ENCODE measurements at regions not wholly inside any gene's neighbourhood (a gene's known extent, or its start where the extent isn't known, plus 50 kb on each side); places are given as distances from the start of the nearest gene placed in this dataset.

GRCh38 chr4:171288816-171289432, 524.3 kb upstream of the GALNTL6 start:
- H3K4me3 ChIP-seq (ENCODE audit: low read depth, low read length), result no peak overlapping the region
- no peak for TF ChIP-seq CTCF (IDR thresholded peaks at IDR 0.05; ENCODE audit: insufficient read depth, low read length)
- DNase-seq (ENCODE audit: low read depth), result no peak

- no peak for TF ChIP-seq CTCF (IDR thresholded peaks at IDR 0.05; ENCODE audit: insufficient read depth, low read length)
- no peak overlapping the region for H3K4me3 ChIP-seq (ENCODE audit: low read depth, low read length)
- DNase-seq (ENCODE audit: low read depth), result no peak
These were observed 531.8 kb upstream of the GALNTL6 start for GRCh38 chr4:171281359-171281758.

DNA sequence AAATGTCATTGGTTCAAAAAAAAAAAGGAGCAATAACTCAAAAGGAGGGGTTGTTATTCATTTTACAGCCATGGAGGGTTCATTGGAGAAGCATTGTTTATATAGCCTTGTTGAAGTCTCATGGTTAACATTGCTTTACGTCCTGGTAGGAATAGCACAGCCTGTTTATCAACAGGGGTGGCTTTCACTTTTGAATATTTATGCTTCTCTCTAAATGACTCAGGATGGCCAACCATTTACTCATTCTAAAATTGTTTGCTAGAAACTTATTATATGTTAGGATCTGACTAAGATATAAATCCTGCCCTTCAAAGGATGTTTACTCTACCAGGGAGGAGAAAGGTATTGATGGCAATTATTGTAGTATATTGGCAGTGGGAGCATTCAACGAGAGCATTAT, 534.1 kb upstream of the GALNTL6 start:
- TF ChIP-seq CTCF (IDR thresholded peaks at IDR 0.05; ENCODE audit: insufficient read depth, low read length), result no peak
- DNase-seq (ENCODE audit: low read depth), result no peak
- no peak overlapping the region for H3K4me3 ChIP-seq (ENCODE audit: low read depth, low read length)

GRCh38 chr4:171266671-171267070, 546.5 kb upstream of the GALNTL6 start:
- TF ChIP-seq CTCF (IDR thresholded peaks at IDR 0.05; ENCODE audit: insufficient read depth, low read length), result no peak
- no peak for DNase-seq (ENCODE audit: low read depth)
- no peak overlapping the region for H3K4me3 ChIP-seq (ENCODE audit: low read depth, low read length)

GRCh38 chr4:171265190-171265818, 547.9 kb upstream of the GALNTL6 start:
- H3K4me3 ChIP-seq (ENCODE audit: low read depth, low read length), result no peak overlapping the region
- no peak for DNase-seq (ENCODE audit: low read depth)
- TF ChIP-seq CTCF (IDR thresholded peaks at IDR 0.05; ENCODE audit: insufficient read depth, low read length), result no peak

GRCh38 chr4:171256223-171256622, 557.0 kb upstream of the GALNTL6 start:
- no peak overlapping the region for H3K4me3 ChIP-seq (ENCODE audit: low read depth, low read length)
- no peak for DNase-seq (ENCODE audit: low read depth)
- TF ChIP-seq CTCF (IDR thresholded peaks at IDR 0.05; ENCODE audit: insufficient read depth, low read length), result no peak

GRCh38 chr4:171246948-171247347, 566.3 kb upstream of the GALNTL6 start:
- H3K4me3 ChIP-seq (ENCODE audit: low read depth, low read length), result no peak overlapping the region
- no peak for TF ChIP-seq CTCF (IDR thresholded peaks at IDR 0.05; ENCODE audit: insufficient read depth, low read length)
- DNase-seq (ENCODE audit: low read depth), result no peak
